Right forelimb (tissue), 1 donor: ENCODE measurements at regions not wholly inside any gene's neighbourhood (a gene's known extent, or its start where the extent isn't known, plus 50 kb on each side); places are given as distances from the start of the nearest gene placed in this dataset.
A peak's percentile ranks its signal among the peaks of the same experiment; 100 is the strongest.
"Not testable (repeated sequence)": the region's sequence is repeated elsewhere in the genome, so short reads cannot be mapped to it uniquely, and the experiment has no call there.

Experiments
- DNase-seq: peaks from one replicate; pipeline ENCODE4 v3.0.0-alpha.2; 2018

GRCh38 chr4:127469542-127469941 lies 163.2 kb upstream of the INTU start:
- DNase-seq: no peak

DNA sequence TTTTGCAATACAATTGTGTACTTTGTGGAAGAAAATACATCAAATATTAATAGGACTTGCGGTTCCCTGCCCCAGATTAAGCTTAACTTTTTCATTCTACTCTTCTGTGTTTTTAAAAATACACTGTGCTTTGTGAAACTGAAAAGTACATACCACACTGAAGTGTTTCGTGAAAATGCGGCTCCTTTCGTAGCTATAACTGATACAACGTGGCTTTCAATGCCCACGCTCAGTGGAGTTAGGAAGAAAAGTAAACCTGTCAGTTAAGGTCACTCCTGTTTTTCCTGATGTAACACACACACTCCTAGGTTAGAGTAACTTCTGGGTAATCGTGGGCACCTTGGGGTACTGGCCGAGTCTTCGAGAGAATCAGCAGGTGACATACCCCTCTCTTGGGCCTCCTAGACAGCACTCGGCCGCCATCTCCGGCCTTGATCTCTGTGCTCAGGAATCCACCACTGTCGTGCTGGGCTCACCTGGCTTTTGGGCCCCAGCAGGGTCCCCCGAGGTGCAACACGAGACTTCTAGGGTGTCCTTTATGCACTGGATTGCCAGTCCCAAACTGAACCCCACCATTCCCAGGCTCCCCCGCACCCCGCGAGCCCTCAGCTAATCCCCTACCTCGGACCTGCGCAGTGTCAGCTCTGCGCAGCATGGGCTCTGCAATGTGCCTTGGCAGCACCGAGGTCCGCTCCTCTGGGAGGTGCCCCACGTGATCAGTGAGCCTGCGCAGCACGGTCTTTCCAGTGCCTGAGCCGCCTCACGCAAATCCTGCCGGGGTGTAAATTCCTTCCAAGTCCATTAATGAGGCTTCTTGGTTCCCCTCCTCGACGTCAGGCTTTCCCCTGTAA lies 162.6 kb upstream of the INTU start:
- DNase-seq: no peak

- not testable (repeated sequence) for DNase-seq
Measured at GRCh38 chr4:127478271-127478670, 154.5 kb upstream of the INTU start.

GRCh38 chr4:127479031-127479622 lies 153.6 kb upstream of the INTU start:
- DNase-seq: no peak

DNA sequence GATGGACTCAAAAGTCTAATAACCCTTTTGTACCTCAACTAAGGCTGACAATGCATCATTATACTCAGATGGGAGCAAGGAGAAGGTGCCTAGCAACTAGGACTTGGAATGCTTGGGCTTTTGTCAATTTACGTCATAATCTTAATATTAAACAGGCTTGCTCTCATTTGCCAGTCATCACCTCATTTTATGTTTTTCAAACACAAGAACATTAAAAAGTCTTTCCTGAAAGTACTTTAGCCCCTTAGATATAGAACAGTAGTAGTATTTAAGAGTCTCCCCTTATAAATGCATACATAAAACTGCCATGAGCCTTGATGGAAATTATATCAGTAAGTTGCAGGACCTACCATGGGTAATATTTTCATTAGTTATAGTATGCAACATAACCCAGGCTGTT lies 150.7 kb upstream of the INTU start:
- DNase-seq: no peak

DNA sequence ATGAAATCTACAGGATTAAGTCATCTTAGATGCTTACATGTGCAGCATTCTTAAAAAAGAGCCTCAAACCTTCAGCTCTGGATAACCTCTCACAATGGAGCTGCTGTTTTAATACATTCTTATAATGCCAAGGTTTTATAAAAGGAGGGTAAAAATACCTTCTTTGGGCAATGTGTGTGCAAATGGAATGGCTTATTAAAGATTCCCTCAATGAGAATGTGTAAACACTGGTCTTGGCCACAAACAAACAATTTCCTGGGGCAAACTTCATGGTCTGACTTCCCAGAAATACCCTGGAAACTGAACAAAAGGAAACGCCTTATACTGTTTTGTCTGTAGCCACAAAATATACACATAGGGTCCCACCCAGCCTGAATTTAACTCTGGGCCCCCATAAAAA lies 148.6 kb upstream of the INTU start:
- no peak for DNase-seq

GRCh38 chr4:127486248-127486647 lies 146.5 kb upstream of the INTU start:
- no peak for DNase-seq

DNA sequence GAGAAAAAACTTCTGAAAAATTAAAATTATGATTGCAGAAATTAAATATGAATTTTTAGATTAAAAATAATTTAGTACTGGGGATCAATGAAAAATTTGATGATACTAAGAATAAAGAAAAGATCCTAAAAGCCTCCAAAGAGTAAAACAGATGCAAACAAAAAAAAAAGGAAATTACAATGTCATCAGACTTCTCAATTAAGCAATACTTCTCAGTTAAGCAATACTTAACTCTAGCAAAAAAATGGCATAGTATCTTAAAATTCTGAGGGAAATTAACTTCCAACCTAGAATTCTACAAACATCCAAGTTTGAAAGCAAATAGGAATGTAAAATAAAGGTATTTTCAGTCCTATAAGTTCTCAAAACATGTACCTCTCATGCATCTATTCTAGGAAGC lies 141.2 kb upstream of the INTU start:
- DNase-seq: no peak

DNA sequence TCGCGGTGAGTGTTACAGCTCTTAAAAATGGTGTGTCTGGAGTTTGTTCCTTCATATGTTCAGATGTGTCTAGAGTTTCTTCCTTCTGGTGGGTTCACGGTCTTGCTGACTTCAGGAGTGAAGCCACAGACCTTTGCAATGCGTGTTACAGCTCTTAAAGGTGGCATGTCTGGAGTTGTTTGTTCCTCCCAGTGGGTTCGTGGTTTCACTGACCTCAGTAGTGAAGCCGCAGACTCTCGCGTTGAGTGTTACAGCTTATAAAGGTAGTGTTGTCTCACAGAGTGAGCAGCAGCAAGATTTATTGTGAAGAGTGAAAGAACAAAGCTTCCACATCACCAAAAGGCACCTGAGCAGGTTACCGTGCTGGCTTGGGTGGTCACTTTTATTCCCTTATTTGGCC lies 135.9 kb upstream of the INTU start:
- not testable (repeated sequence) for DNase-seq

DNA sequence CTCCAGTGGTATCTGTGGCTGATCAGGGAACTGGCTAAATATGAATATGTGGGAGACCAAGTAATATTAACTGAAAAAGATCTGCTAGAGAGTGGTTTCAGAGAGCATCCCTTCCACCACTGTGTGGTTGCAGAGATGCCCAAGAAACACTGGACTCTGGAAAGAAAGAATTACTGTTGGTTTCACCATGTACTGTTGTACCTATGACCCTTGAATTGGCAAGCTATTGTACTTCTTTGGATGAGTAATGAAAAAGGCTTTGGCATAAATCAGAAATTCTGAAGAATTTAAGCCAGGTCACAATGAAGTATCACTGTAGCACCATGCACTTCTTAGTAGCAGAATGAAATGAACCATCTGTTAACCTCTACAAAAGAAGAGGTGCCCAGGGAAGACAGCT lies 134.4 kb upstream of the INTU start:
- DNase-seq: no peak

DNA sequence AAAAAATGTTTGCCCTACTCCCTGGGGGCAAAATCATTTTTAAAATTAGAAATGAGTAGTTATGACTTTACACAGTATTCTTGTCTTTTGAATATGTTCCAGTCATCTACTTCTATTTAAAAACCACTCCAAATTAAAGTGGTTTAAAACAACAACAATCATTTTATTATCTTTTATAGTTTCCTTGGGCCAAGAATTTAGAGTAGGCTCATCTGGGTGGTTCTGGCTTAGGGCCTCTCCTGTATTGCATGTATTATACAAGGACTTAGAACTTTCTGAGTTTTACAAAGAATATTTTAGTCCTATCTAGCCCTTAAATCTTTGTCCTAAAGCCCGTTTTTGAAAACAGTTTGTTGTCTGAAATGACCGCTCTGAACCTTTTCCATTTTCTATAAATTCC lies 132.5 kb upstream of the INTU start:
- DNase-seq: no peak

DNA sequence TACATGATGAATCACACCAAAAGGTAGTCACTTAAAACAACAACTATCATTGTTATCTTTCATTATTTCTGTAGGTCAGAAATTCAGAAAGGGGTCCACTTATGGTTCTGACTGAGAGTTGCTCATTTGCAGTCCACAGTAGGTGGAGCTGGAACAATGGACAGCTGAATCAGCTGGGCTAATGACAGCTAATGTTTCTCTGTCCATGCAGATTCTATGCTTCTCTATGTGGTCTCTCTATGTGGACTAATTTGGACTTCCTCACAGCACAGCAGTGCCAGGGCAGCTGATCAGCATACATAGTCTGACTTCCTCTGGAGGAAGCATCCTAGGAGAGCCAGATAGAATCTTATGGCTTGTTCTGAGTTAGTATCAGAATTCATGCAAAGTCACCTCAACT lies 131.7 kb upstream of the INTU start:
- DNase-seq: no peak

GRCh38 chr4:127503111-127503510 lies 129.6 kb upstream of the INTU start:
- DNase-seq: no peak

- peak; percentile 52 for DNase-seq
Measured at GRCh38 chr4:127505203-127505602, 127.6 kb upstream of the INTU start.

GRCh38 chr4:127506283-127506682 lies 126.5 kb upstream of the INTU start:
- DNase-seq: no peak

DNA sequence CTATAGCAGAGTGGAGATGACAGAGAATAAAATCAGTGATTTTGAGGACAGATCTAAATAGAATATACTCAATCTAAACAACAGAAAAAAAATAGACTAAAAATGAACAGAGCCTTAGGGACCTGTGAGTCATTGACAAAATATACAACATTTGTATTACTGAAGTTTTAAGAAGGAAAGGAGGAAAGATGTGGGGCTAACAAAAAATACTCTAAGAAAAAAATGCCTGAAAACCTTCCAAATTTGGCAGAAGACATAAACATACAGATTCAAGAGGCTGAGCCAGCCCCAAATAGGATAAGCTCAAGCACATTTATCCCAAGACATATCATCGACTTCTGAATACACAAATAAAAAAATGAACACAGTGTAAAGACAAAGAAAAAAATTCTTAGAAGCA lies 123.6 kb upstream of the INTU start:
- DNase-seq: no peak

GRCh38 chr4:127512672-127513071 lies 120.1 kb upstream of the INTU start:
- not testable (repeated sequence) for DNase-seq

- not testable (repeated sequence) for DNase-seq
Measured at GRCh38 chr4:127515259-127515658, 117.5 kb upstream of the INTU start.

DNA sequence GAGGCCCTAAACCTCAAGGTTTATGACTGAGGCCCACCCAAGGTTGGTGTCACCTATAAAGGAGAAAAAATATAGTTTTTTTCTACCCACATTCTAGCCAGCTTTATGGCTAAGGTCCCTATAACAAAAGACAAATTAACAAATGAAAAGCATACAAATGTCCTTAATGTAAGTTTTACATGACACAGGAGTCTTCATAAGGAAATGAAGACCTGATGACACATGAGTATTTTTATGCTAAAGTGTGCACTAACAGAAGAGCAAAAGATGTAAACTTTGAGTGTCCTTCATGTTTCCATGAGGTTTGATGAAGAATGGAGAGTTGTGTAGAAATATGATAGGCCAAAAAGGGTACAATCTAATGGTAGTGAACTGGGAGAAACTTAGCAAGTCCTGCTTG lies 114.7 kb upstream of the INTU start:
- no peak for DNase-seq

DNA sequence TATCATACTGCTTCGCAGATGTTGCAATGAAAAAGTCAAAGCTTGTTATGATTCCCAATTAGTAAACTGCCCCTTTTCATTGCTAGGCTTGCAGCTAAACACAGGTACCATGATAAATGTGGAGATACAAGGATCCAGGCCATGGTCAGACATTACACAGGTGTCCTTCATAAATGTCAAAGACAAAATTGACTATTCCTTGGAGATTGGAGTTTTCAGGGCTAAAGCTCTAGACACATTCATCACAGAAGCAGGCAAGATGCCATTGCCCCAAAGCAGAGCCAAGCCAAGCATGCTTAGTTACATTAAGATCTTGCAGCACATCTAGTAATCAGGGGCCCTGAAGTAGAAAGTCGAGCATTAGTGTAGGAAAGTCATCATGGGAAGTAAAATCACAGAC lies 111.3 kb upstream of the INTU start:
- no peak for DNase-seq

GRCh38 chr4:127523369-127523768 lies 109.4 kb upstream of the INTU start:
- no peak for DNase-seq

DNA sequence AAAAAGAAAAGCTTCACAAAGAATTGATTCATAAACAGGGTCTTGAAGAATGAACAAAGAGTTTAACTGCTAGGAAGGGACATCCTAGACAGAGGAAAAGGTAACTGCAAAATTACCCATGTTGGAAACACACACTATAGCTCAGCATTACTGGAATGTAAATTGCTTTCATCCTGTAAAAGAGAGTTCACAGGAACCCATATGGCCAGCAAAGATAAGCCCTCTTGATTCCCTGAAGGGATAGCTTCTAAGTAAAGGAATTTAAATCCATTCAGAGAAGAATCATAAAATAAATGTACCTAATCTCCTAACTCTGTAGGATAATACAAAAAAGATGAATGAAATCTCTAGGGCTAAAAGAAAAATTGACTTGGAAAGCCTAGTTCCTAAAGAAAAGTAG lies 107.1 kb upstream of the INTU start:
- no peak for DNase-seq

DNA sequence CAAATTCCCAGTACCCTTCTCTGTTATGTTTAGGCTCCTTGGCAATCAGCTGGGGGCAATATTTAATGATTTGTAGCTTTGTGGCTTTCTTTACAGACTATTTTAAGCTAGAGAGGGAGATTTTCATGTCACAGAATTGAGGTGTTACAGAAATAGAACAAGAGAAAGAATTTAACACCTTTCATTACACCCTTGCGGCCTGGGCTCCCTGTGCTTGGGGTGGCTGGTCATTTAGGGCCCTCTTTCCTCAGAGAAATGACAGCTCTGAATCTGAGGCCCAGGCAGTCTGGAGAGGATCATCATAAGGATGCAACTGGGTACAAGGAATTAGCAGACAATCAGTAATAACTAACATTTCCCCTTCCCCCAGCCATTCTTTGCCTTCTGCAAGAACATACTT lies 104.5 kb upstream of the INTU start:
- no peak for DNase-seq

DNA sequence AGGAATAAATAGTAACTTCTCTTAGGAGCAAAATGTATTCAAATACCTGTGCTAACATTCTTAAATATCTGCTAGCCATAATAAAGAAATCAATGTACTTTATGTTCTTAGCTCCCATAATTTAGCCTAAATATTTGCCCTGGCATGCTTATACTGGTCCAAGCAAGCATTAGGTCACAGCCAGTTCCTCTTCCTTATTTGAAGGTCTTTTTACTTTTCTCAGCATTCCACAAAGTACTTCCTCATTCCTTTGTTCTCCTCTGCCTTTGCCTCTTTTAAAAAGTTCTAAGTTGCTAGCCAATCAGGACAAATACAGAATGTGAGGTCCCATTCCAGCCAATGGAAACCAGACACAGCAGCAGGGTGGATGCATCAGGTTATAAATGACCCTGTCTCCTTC lies 102.9 kb upstream of the INTU start:
- DNase-seq: not testable (repeated sequence)
